SU-DHL-6 (cell line): ENCODE measurements at regions not wholly inside any gene's neighbourhood (a gene's known extent, or its start where the extent isn't known, plus 50 kb on each side); places are given as distances from the start of the nearest gene placed in this dataset.
A peak's percentile ranks its signal among the peaks of the same experiment; 100 is the strongest.

Experiments used
- H2AFZ ChIP-seq: fragments of 200-600 bp; sonication (generic); 2 replicates; pipeline ENCODE4 v1.6.1; 2014; ENCODE audit warnings: low read depth, mild to moderate bottlenecking, moderate library complexity, mixed read lengths, antibody characterized with exemption, low read length; ENCODE audit not compliant: severe bottlenecking
- H3F3A ChIP-seq: fragments of 200-600 bp; shearing (Covaris generic); 2 replicates; pipeline ENCODE4 v1.6.0; 2016; ENCODE audit warnings: antibody characterized with exemption, mild to moderate bottlenecking; ENCODE audit not compliant: insufficient read depth
- H3K27ac ChIP-seq: fragments of 200-600 bp; sonication (generic); 2 replicates; pipeline ENCODE4 v1.5.1; 2016; ENCODE audit warnings: low read depth, mild to moderate bottlenecking, low read length, moderate library complexity, mixed read lengths
- H3K27me3 ChIP-seq: fragments of 200-600 bp; sonication (generic), shearing (Covaris generic); 2 replicates; pipeline ENCODE4 v1.6.0; 2014; ENCODE audit warnings: mild to moderate bottlenecking, low read length
- H3K36me3 ChIP-seq: fragments of 200-600 bp; sonication (generic); 2 replicates; pipeline ENCODE4 v1.6.1; 2014; ENCODE audit warnings: mild to moderate bottlenecking, low read length, mixed read lengths
- H3K4me2 ChIP-seq: fragments of 300-600, 200-600 bp; shearing (Covaris generic), sonication (generic); 2 replicates; pipeline ENCODE4 v1.6.0; 2014; ENCODE audit warnings: low read length, low read depth, mild to moderate bottlenecking; ENCODE audit not compliant: poor library complexity, severe bottlenecking
- H3K4me3 ChIP-seq: fragments of 200-600 bp; sonication (generic); 2 replicates; pipeline ENCODE4 v1.5.1; 2014; ENCODE audit warnings: antibody characterized with exemption, low read length, mild to moderate bottlenecking, mixed read lengths; ENCODE audit not compliant: insufficient read depth, poor library complexity, severe bottlenecking
- H3K79me2 ChIP-seq: fragments of 200-600 bp; sonication (generic); 2 replicates; pipeline ENCODE4 v1.6.1; 2014; ENCODE audit warnings: mild to moderate bottlenecking, low read length, moderate library complexity; ENCODE audit not compliant: insufficient read depth
- H3K9ac ChIP-seq: fragments of 200-600 bp; sonication (generic); 2 replicates; pipeline ENCODE4 v1.7.0; 2014; ENCODE audit warnings: mild to moderate bottlenecking, low read length
- H3K9me2 ChIP-seq: fragments of 200-600 bp; sonication (generic); replicated peaks from 2 replicates; pipeline ENCODE4 v1.6.1; 2014; ENCODE audit warnings: low read length; ENCODE audit not compliant: insufficient read depth
- H3K9me3 ChIP-seq: fragments of 200-600 bp; sonication (generic); 2 replicates; pipeline ENCODE4 v1.6.1; 2014; ENCODE audit warnings: low read length, mixed read lengths; ENCODE audit not compliant: insufficient read depth
- H4K20me1 ChIP-seq: fragments of 200-600 bp; sonication (generic); 2 replicates; pipeline ENCODE4 v1.6.1; 2014; ENCODE audit warnings: low read depth, mild to moderate bottlenecking, antibody characterized with exemption, low read length, moderate library complexity, mixed read lengths
- EZH2phosphoT487 ChIP-seq: fragments of 200-600 bp; sonication (generic), shearing (Covaris generic); conservative IDR thresholded peaks from 2 replicates; pipeline ENCODE4 v1.6.1; 2018; ENCODE audit warnings: mild to moderate bottlenecking, antibody characterized with exemption, low read length, moderate library complexity, mixed read lengths
- TF ChIP-seq, protein P1 (sequence below): fragments of 200-600 bp; sonication (generic); IDR thresholded peaks from one replicate; pipeline ENCODE4 v1.5.1; 2017; ENCODE audit warnings: antibody characterized with exemption, mild to moderate bottlenecking, low read length, moderate library complexity; ENCODE audit not compliant: insufficient read depth, poor library complexity, severe bottlenecking

DNA sequence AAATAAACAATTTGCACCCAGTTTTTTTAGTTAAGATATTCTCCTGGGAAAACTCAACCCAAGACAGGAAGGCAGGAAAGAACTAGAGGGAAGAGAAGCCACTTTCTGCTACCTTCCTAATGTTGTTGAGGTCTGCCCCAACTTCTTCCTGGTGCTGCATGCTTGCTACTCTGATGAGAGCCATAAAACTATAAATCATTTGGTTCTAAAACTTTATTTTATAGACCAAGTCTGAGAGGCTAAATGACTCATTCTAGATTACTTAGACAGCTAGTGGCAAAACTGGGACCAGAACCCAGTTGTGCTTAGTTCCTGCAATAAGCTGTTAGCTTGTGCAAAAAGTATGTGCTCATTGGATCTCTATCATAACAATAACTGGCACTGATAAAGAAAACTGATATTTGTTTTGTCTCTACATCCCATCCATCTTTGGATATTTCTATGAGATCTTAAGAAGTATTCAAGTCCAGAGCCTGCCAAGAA lies 344.9 kb upstream of the SLC14A2 start:
- no peak overlapping the region for H3K4me3 ChIP-seq
- peaks cover 4% of the 10 kb centered on the region; the same call in 1 of the 2 replicates for H3K9me3 ChIP-seq
- no peaks in the 10 kb centered on the region for H3K27me3 ChIP-seq
- H3F3A ChIP-seq, result no peaks in the 10 kb centered on the region
- H3K9me2 ChIP-seq, result no peaks in the 10 kb centered on the region
- no peak for TF ChIP-seq EZH2phosphoT487
- TF ChIP-seq, protein P1, sequence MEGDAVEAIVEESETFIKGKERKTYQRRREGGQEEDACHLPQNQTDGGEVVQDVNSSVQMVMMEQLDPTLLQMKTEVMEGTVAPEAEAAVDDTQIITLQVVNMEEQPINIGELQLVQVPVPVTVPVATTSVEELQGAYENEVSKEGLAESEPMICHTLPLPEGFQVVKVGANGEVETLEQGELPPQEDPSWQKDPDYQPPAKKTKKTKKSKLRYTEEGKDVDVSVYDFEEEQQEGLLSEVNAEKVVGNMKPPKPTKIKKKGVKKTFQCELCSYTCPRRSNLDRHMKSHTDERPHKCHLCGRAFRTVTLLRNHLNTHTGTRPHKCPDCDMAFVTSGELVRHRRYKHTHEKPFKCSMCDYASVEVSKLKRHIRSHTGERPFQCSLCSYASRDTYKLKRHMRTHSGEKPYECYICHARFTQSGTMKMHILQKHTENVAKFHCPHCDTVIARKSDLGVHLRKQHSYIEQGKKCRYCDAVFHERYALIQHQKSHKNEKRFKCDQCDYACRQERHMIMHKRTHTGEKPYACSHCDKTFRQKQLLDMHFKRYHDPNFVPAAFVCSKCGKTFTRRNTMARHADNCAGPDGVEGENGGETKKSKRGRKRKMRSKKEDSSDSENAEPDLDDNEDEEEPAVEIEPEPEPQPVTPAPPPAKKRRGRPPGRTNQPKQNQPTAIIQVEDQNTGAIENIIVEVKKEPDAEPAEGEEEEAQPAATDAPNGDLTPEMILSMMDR, result no peak
- H3K9ac ChIP-seq, result no peak overlapping the region
- H2AFZ ChIP-seq, result no peak overlapping the region
- no peak overlapping the region for H3K4me2 ChIP-seq
- H4K20me1 ChIP-seq, result no peaks in the 10 kb centered on the region
- H3K36me3 ChIP-seq, result peaks cover 5% of the 10 kb centered on the region; the same call in 1 of the 2 replicates
- no peaks in the 10 kb centered on the region for H3K79me2 ChIP-seq
- H3K27ac ChIP-seq, result no peak overlapping the region

DNA sequence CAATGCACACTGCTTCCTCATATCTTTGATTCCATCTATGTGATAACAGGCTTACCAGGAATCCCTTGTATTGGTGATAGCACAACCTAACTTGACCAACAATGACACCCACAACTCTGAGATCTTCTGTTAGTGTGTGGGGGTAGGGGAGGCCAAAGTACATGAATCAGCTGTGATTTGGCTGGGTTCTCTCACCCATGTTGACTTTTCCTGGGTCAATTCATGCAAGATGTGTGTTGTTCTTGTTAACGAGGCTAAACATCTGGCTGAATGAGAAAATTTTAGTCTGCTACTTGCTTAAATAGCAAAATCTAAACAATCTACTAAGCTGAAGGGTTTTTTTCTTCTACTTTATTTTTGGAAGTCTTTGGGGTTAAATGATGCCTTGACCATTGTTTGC lies 341.2 kb upstream of the SLC14A2 start:
- TF ChIP-seq, protein P1, result no peak
- no peak for TF ChIP-seq EZH2phosphoT487
- peaks cover 5% of the 10 kb centered on the region; the same call in 1 of the 2 replicates for H3K36me3 ChIP-seq
- no peak overlapping the region for H3K27ac ChIP-seq
- no peak overlapping the region for H3K9ac ChIP-seq
- no peak overlapping the region for H3K4me2 ChIP-seq
- no peaks in the 10 kb centered on the region for H4K20me1 ChIP-seq
- no peaks in the 10 kb centered on the region for H3F3A ChIP-seq
- H3K27me3 ChIP-seq, result no peaks in the 10 kb centered on the region
- H3K4me3 ChIP-seq, result no peak overlapping the region
- H3K79me2 ChIP-seq, result no peaks in the 10 kb centered on the region
- H2AFZ ChIP-seq, result no peak overlapping the region
- H3K9me2 ChIP-seq, result no peaks in the 10 kb centered on the region
- H3K9me3 ChIP-seq, result peaks cover 5% of the 10 kb centered on the region; the same call in 1 of the 2 replicates

DNA sequence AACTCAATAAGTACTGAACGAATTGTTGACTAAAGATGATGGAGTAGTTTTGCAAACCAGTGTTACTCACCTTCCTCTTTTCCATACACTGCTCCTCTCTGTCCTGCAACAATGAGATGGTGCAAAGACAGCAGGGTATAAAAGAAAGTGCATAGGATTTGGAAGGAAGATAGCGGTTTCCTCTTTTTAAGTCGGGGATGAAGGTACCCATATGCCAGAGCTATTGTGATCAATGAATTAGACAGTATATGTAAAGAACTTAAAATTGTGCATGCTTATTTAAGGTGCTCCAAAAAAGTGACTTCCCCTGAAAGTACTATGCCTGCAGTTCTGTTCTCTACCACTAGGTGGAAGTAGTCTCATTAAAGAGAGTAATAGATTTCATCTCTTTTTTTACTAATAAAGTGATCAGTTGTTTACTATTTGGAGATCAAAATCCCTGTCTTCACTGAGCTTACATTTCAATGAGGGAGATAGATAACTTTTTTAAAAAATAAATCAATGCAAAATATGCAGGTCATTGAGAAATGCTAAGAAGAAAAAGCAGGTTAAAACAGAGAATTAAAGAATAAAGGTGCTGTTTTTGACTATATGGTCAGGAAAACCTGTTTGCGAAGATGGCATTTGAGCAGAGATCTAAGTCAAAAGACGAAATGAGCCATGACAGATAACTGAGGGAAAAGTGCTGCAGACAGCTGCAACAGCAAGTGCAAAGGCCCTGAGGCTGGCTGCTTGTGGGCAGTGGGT lies 339.7 kb upstream of the SLC14A2 start:
- TF ChIP-seq EZH2phosphoT487, result no peak
- TF ChIP-seq, protein P1, result peak; percentile 97
- no peaks in the 10 kb centered on the region for H4K20me1 ChIP-seq
- H3K27ac ChIP-seq, result no peak overlapping the region
- no peak overlapping the region for H3K9ac ChIP-seq
- no peaks in the 10 kb centered on the region for H3F3A ChIP-seq
- peaks cover 5% of the 10 kb centered on the region; the same call in 1 of the 2 replicates for H3K9me3 ChIP-seq
- no peak overlapping the region for H3K4me3 ChIP-seq
- no peak overlapping the region for H3K4me2 ChIP-seq
- no peaks in the 10 kb centered on the region for H3K27me3 ChIP-seq
- H2AFZ ChIP-seq, result no peak overlapping the region
- H3K36me3 ChIP-seq, result peaks cover 5% of the 10 kb centered on the region; the same call in 1 of the 2 replicates
- no peaks in the 10 kb centered on the region for H3K79me2 ChIP-seq
- H3K9me2 ChIP-seq, result no peaks in the 10 kb centered on the region
